Osteocyte (in vitro differentiated cells): ENCODE measurements at regions not wholly inside any gene's neighbourhood (a gene's known extent, or its start where the extent isn't known, plus 50 kb on each side); places are given as distances from the start of the nearest gene placed in this dataset.

Source experiments
- DNase-seq: peaks from one replicate; pipeline ENCODE4 v3.0.0; 2021; ENCODE audit warnings: mixed read lengths; ENCODE audit not compliant: unreplicated experiment; ENCODE audit errors: extremely low spot score
- H3K27ac Mint-ChIP-seq: one replicate; pipeline ENCODE4 v1.8.0; 2021; ENCODE audit warnings: mild to moderate bottlenecking, mixed read lengths; ENCODE audit not compliant: unreplicated experiment
- H3K27me3 Mint-ChIP-seq: one replicate; pipeline ENCODE4 v1.8.0; 2021; ENCODE audit warnings: mixed read lengths; ENCODE audit not compliant: unreplicated experiment
- H3K36me3 Mint-ChIP-seq: one replicate; pipeline ENCODE4 v1.8.0; 2021; ENCODE audit warnings: mixed read lengths; ENCODE audit not compliant: unreplicated experiment
- H3K4me1 Mint-ChIP-seq: one replicate; pipeline ENCODE4 v1.8.0; 2021; ENCODE audit warnings: mixed read lengths; ENCODE audit not compliant: unreplicated experiment
- H3K4me3 Mint-ChIP-seq: one replicate; pipeline ENCODE4 v1.8.0; 2021; ENCODE audit warnings: mild to moderate bottlenecking, moderate library complexity, mixed read lengths; ENCODE audit not compliant: unreplicated experiment
- H3K9me3 Mint-ChIP-seq: one replicate; pipeline ENCODE4 v1.8.0; 2021; ENCODE audit warnings: mixed read lengths; ENCODE audit not compliant: unreplicated experiment
- TF ChIP-seq, protein P1 (sequence below): fragments of 200-600 bp; sonication (generic); IDR thresholded peaks from 2 replicates; pipeline ENCODE4 v1.5.0; 2021; ENCODE audit warnings: antibody characterized with exemption, mild to moderate bottlenecking, moderate library complexity

DNA sequence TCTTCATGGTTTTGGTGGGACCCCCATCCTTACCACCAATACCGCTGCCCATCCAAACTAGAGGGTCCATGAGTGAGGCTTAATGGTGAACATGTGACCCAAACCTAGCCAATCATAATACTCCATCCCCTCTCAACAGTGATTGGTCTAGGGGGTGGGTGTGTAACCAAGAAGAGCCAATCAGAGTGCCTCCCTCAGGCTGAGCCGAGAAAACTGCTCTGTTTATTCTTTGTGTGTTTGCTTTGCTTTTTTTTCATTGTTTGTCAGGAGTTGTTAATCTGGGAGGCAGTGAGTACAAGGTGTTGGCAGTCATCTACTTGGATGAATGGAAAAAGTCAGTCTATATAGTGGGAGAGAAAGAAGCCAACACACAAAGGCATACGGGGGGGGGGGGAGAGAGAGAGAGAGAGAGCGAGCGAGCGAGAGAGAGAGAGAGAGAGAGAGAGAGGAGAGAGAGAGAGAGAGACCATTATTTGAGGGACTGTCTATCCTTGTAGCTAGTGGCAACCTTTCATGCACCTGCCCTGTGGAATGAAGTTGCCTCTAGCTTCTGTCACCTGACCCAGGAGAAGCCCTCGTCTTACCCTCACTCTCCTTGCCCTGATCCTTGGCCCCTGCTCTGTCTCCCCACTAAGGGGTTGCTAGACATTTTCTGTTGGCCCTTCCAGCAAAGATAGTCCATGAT is 441.7 kb downstream of the TYW1 start:
- TF ChIP-seq, protein P1, sequence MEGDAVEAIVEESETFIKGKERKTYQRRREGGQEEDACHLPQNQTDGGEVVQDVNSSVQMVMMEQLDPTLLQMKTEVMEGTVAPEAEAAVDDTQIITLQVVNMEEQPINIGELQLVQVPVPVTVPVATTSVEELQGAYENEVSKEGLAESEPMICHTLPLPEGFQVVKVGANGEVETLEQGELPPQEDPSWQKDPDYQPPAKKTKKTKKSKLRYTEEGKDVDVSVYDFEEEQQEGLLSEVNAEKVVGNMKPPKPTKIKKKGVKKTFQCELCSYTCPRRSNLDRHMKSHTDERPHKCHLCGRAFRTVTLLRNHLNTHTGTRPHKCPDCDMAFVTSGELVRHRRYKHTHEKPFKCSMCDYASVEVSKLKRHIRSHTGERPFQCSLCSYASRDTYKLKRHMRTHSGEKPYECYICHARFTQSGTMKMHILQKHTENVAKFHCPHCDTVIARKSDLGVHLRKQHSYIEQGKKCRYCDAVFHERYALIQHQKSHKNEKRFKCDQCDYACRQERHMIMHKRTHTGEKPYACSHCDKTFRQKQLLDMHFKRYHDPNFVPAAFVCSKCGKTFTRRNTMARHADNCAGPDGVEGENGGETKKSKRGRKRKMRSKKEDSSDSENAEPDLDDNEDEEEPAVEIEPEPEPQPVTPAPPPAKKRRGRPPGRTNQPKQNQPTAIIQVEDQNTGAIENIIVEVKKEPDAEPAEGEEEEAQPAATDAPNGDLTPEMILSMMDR: no peak
- DNase-seq: no peak
- Mint-ChIP-seq H3K4me1 (no peaks in the 10 kb centered on the region), H3K9me3 (peaks cover 11% of the 10 kb centered on the region), H3K36me3 (no peaks in the 10 kb centered on the region), H3K4me3 (no peak overlapping the region), H3K27ac (no peak overlapping the region), H3K27me3 (no peaks in the 10 kb centered on the region)

DNA sequence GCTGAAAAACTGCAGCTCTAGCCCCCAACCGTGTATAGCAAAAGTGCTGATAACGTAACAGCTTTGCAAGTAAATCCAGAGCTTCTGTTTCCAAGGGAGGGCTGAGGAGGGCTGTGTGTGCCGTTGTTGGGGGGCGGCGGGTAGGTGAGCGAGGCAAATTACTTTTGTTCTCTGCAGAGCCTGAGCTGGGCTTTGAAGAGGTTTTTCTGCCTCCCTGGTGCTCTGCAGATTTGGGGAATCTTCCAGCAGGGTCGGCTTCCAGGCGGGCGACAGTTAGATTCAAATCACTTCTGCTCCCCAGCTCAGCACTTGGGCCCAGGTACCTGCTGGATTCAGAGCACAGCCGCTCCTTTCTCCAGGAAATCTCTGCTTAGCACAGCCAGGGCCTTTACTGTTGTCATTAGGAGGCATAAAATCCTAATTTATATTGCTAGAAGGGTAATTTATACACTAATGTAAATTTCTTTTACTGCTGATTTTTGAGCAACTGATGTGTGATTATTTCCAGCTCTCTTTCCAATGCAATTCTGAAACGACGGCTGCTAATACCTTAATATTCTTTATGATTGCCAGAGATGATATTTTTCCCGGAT is 442.4 kb downstream of the TYW1 start:
- no peaks in the 10 kb centered on the region for H3K36me3 Mint-ChIP-seq
- no peaks in the 10 kb centered on the region for H3K27me3 Mint-ChIP-seq
- TF ChIP-seq, protein P1: no peak
- no peak for DNase-seq
- no peak overlapping the region for H3K4me3 Mint-ChIP-seq
- peaks cover 6% of the 10 kb centered on the region for H3K9me3 Mint-ChIP-seq
- H3K27ac Mint-ChIP-seq: no peak overlapping the region
- H3K4me1 Mint-ChIP-seq: no peaks in the 10 kb centered on the region

DNA sequence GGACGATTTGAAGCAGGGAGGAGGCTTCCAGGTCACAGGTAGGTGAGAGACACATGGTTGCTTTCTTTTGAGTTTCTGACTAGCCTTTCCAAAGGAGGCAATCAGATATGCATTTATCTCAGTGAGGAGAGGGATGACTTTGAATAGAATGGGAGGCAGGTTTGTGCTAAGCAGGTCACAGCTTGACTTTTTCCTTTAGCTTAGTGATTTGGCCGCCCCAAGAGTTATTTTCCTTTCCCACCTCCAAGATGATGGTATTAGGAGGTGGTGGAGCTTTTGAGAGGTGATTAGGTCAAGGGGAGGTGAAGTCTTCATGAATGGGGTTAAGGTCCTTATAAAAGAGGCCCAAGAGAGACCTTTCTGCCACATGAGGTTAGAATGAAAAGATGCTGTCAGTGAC is 443.7 kb downstream of the TYW1 start:
- H3K9me3 Mint-ChIP-seq: peaks cover 6% of the 10 kb centered on the region
- no peaks in the 10 kb centered on the region for H3K4me1 Mint-ChIP-seq
- TF ChIP-seq, protein P1: no peak
- H3K27ac Mint-ChIP-seq: no peak overlapping the region
- no peaks in the 10 kb centered on the region for H3K27me3 Mint-ChIP-seq
- DNase-seq: no peak
- no peaks in the 10 kb centered on the region for H3K36me3 Mint-ChIP-seq
- H3K4me3 Mint-ChIP-seq: no peak overlapping the region

DNA sequence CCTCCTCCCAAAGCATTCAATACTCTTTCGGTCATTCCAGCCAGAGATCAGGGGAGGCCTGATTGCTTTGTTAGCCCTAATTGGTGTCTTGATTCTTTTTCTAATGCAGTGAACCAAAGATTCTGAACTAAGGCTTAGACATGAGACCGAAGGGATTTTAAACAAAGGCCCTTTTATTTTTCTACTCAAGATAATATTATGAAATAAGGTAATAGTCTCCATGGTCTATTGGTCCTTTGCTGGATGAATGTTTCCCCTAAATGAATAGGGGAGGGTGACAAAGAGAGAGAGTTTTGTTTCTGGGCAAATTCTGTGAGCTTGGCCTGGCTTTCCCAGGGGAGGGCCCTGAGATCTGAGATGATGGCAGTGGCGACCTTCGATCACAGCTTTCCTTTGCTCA is 449.1 kb downstream of the TYW1 start:
- H3K4me3 Mint-ChIP-seq: no peak overlapping the region
- TF ChIP-seq, protein P1: no peak
- peaks cover 8% of the 10 kb centered on the region for H3K9me3 Mint-ChIP-seq
- no peak for DNase-seq
- no peaks in the 10 kb centered on the region for H3K27me3 Mint-ChIP-seq
- H3K4me1 Mint-ChIP-seq: no peaks in the 10 kb centered on the region
- no peaks in the 10 kb centered on the region for H3K36me3 Mint-ChIP-seq
- H3K27ac Mint-ChIP-seq: no peak overlapping the region

DNA sequence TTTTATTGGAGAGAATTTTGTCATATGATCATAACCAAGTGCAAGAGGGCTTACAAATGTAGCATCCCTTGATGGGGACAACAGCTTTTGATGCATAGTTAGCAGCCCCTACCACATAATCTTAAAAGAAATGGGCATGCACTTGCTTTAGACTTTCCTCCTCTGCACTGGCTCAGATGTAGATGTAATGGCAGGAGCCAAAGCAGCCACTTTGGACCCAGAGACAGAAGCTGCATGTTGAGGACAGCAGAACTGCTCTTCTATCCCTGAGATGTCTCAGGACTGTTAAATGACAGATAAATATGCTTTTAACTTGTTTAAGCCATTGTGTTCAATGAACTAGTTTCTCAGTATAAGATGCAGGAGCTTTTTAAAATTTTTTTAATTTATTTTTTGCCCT is 450.7 kb downstream of the TYW1 start:
- H3K9me3 Mint-ChIP-seq: peaks cover 14% of the 10 kb centered on the region
- no peak for DNase-seq
- TF ChIP-seq, protein P1: no peak
- H3K27me3 Mint-ChIP-seq: no peaks in the 10 kb centered on the region
- H3K4me3 Mint-ChIP-seq: no peak overlapping the region
- H3K27ac Mint-ChIP-seq: no peak overlapping the region
- no peaks in the 10 kb centered on the region for H3K36me3 Mint-ChIP-seq
- no peaks in the 10 kb centered on the region for H3K4me1 Mint-ChIP-seq
